H1 (cell line): ENCODE measurements at regions not wholly inside any gene's neighbourhood (a gene's known extent, or its start where the extent isn't known, plus 50 kb on each side); places are given as distances from the start of the nearest gene placed in this dataset.

ENCODE experiments used
- CTCF ChIA-PET: fragments of 300-600 bp; sonication (Branson Sonifier 250); formaldehyde crosslinking; loops from one replicate; lab custom pipeline; 2021; ENCODE audit not compliant: partially characterized antibody; lab: Charles Lee
- POLR2A ChIA-PET: fragments of 300-600 bp; sonication (Branson Sonifier 250); formaldehyde crosslinking; loops from one replicate; lab custom pipeline; 2021; ENCODE audit warnings: inconsistent platforms; ENCODE audit not compliant: partially characterized antibody; lab: Charles Lee
- DNase-seq, 2 experiments: peaks; one replicate each; pipeline versions ENCODE4 v3.0.0 to v3.0.0-alpha.2; 2010 to 2022; ENCODE audit warnings: low spot score in 2 of 2, low read depth in 1 of 2, mixed read lengths in 1 of 2
- FAIRE-seq: peaks from 2 replicates; lab custom pipeline; 2011; peaks lifted over from hg19 to GRCh38; lab: Jason Lieb, UNC
- H2AFZ ChIP-seq: 2 replicates; pipeline ENCODE4 v1.8.1; 2012; ENCODE audit warnings: low read length, inconsistent platforms
- H2AK5ac ChIP-seq: 2 replicates; pipeline ENCODE4 v1.6.1; 2013; ENCODE audit warnings: low read depth, low read length
- H2BK120ac ChIP-seq: replicated peaks from 2 replicates; pipeline ENCODE3; 2013; ENCODE audit warnings: low read depth, low read length, inconsistent platforms
- H2BK12ac ChIP-seq: 2 replicates; pipeline ENCODE4 v1.6.1; 2013; ENCODE audit warnings: low read depth, low read length
- H2BK15ac ChIP-seq: 2 replicates; pipeline ENCODE4 v1.6.1; 2013; ENCODE audit warnings: low read length
- H2BK20ac ChIP-seq: 2 replicates; pipeline ENCODE4 v1.6.1; 2013; ENCODE audit warnings: low read length
- H2BK5ac ChIP-seq: 2 replicates; pipeline ENCODE4 v1.6.1; 2013; ENCODE audit warnings: low read depth, low read length
- H3K14ac ChIP-seq: 2 replicates; pipeline ENCODE4 v1.6.1; 2013; ENCODE audit warnings: inconsistent platforms; ENCODE audit not compliant: insufficient read length
- H3K18ac ChIP-seq: 2 replicates; pipeline ENCODE4 v1.6.1; 2013; ENCODE audit warnings: low read length; ENCODE audit errors: extremely low read depth
- H3K23ac ChIP-seq: 2 replicates; pipeline ENCODE4 v1.6.1; 2013; ENCODE audit warnings: inconsistent platforms; ENCODE audit not compliant: insufficient read length
- H3K23me2 ChIP-seq: 2 replicates; pipeline ENCODE4 v1.6.1; 2013; ENCODE audit warnings: low read depth, low read length
- H3K27ac ChIP-seq: 2 replicates; pipeline ENCODE4 v1.6.1; 2011; ENCODE audit warnings: low read depth, low read length, inconsistent platforms
- H3K27me3 ChIP-seq, 4 experiments: replicated peaks in 1 of 4; 1 replicate in 1 of 4; 2 replicates in 3 of 4; pipeline versions ENCODE4 v1.6.1 to v1.8.1; 2011 to 2013; ENCODE audit warnings: low read length in 3 of 4, mild to moderate bottlenecking in 3 of 4, inconsistent platforms in 2 of 4, mixed read lengths in 2 of 4, moderate library complexity in 1 of 4; ENCODE audit not compliant: control insufficient read depth in 3 of 4, insufficient read depth in 3 of 4; ENCODE audit errors: extremely low read depth in 1 of 4
- H3K36me3 ChIP-seq, 4 experiments: 2 replicates each; pipeline versions ENCODE4 v1.6.1 to v1.8.1; 2011 to 2013; ENCODE audit warnings: mild to moderate bottlenecking in 4 of 4, low read length in 3 of 4, moderate library complexity in 2 of 4, control low read depth in 1 of 4, inconsistent platforms in 1 of 4; ENCODE audit not compliant: insufficient read depth in 4 of 4, control insufficient read depth in 2 of 4
- H3K4ac ChIP-seq: replicated peaks from 2 replicates; pipeline ENCODE3; 2013; ENCODE audit warnings: low read length, low read depth, mixed read lengths, inconsistent platforms; ENCODE audit not compliant: insufficient read length
- H3K4me1 ChIP-seq, 4 experiments: replicated peaks in 1 of 4; 1 replicate in 1 of 4; 2 replicates in 3 of 4; pipeline versions ENCODE4 v1.6.1 to v1.8.1; 2011 to 2013; ENCODE audit warnings: low read length in 3 of 4, inconsistent platforms in 2 of 4, mixed read lengths in 1 of 4; ENCODE audit not compliant: insufficient read depth in 4 of 4, control insufficient read depth in 3 of 4
- H3K4me2 ChIP-seq, 2 experiments: 2 replicates each; pipeline versions ENCODE4 v1.6.1 to v1.8.1; 2011 to 2013; ENCODE audit warnings: low read depth in 2 of 2, low read length in 2 of 2, control low read depth in 1 of 2, inconsistent platforms in 1 of 2, mild to moderate bottlenecking in 1 of 2; ENCODE audit not compliant: insufficient read depth in 1 of 2
- H3K4me3 ChIP-seq, 4 experiments: fragments of 200-600, 300-600 bp in 1 of 4; sonication (generic), shearing (Covaris generic), sonication (Bioruptor Twin) in 1 of 4; 2 replicates each; pipeline versions ENCODE4 v1.5.1 to v1.8.1; 2011 to 2016; ENCODE audit warnings: low read length in 4 of 4, low read depth in 3 of 4, control low read depth in 2 of 4, inconsistent platforms in 2 of 4, mild to moderate bottlenecking in 2 of 4, mixed read lengths in 1 of 4, moderate library complexity in 1 of 4; ENCODE audit not compliant: insufficient read depth in 2 of 4; ENCODE audit errors: extremely low read depth in 1 of 4
- H3K56ac ChIP-seq: replicated peaks from 2 replicates; pipeline ENCODE3; 2013; ENCODE audit warnings: low read depth, mild to moderate bottlenecking, mixed read lengths, low read length, inconsistent platforms; ENCODE audit not compliant: insufficient read length
- H3K79me1 ChIP-seq: 2 replicates; pipeline ENCODE4 v1.6.1; 2013; ENCODE audit warnings: low read depth, low read length, control low read depth
- H3K79me2 ChIP-seq, 2 experiments: 2 replicates each; pipeline versions ENCODE4 v1.6.1 to v1.8.1; 2012 to 2013; ENCODE audit warnings: low read length in 2 of 2, mild to moderate bottlenecking in 2 of 2, inconsistent platforms in 1 of 2; ENCODE audit not compliant: insufficient read depth in 2 of 2, control insufficient read depth in 1 of 2
- H3K9ac ChIP-seq, 4 experiments: replicated peaks in 1 of 4; 1 replicate in 1 of 4; 2 replicates in 3 of 4; pipeline versions ENCODE4 v1.6.1 to v1.8.1; 2011 to 2013; ENCODE audit warnings: low read depth in 3 of 4, low read length in 3 of 4, control low read depth in 2 of 4, mild to moderate bottlenecking in 2 of 4, moderate library complexity in 2 of 4, inconsistent platforms in 1 of 4; ENCODE audit errors: extremely low read depth in 1 of 4
- H3K9me3 ChIP-seq, 2 experiments: 2 replicates each; pipeline versions ENCODE4 v1.6.1 to v1.8.1; 2012 to 2013; ENCODE audit warnings: mild to moderate bottlenecking in 2 of 2, moderate library complexity in 2 of 2, control low read depth in 1 of 2, inconsistent platforms in 1 of 2, low read depth in 1 of 2, low read length in 1 of 2, mixed read lengths in 1 of 2; ENCODE audit not compliant: insufficient read depth in 2 of 2
- H4K20me1 ChIP-seq, 2 experiments: replicated peaks in 1 of 2; 2 replicates each; pipeline versions ENCODE3 to v1.8.1; 2011 to 2013; ENCODE audit warnings: inconsistent platforms in 2 of 2, low read length in 2 of 2, mild to moderate bottlenecking in 1 of 2; ENCODE audit not compliant: insufficient read depth in 2 of 2, control insufficient read depth in 1 of 2
- H4K5ac ChIP-seq: 2 replicates; pipeline ENCODE4 v1.6.1; 2013; ENCODE audit warnings: low read length, low read depth, mixed read lengths, inconsistent platforms; ENCODE audit not compliant: insufficient read length
- H4K8ac ChIP-seq: 2 replicates; pipeline ENCODE4 v1.8.0; 2013; ENCODE audit warnings: mild to moderate bottlenecking, moderate library complexity, low read length, inconsistent platforms; ENCODE audit not compliant: insufficient read depth; ENCODE audit errors: extremely low read depth
- H4K91ac ChIP-seq: replicated peaks from 2 replicates; pipeline ENCODE3; 2013; ENCODE audit warnings: low read length, mixed read lengths, inconsistent platforms; ENCODE audit not compliant: insufficient read length
- CHD7 ChIP-seq: fragments of 300-600 bp; sonication (generic); IDR thresholded peaks from 2 replicates; pipeline ENCODE4 v1.7.1; 2012; ENCODE audit warnings: low read length, moderate library complexity, mild to moderate bottlenecking, inconsistent platforms; ENCODE audit not compliant: insufficient replicate concordance
- WGBS, 2 experiments: shearing (Covaris generic) in 1 of 2; methylation state at CpG; one replicate each; pipeline versions ENCODE4 v1.1.6 to v1.1.7; 2013 to 2015; ENCODE audit warnings: low lambda C conversion rate in 2 of 2, mixed read lengths in 2 of 2, inconsistent platforms in 1 of 2, low coverage in 1 of 2, missing lambda C conversion rate in 1 of 2; ENCODE audit not compliant: insufficient replicate concordance in 2 of 2, insufficient coverage in 1 of 2, insufficient read length in 1 of 2; ENCODE audit errors: extremely low coverage in 1 of 2, missing lambda C conversion rate in 1 of 2; 5-methylcytosine and 5-hydroxymethylcytosine counted together

- Histone ChIP-seq H3K27me3 (no peaks in the 10 kb centered on the region), H4K8ac (no peak overlapping the region), H3K18ac (no peak overlapping the region), H2AFZ (no peak overlapping the region), H3K79me1 (no peaks in the 10 kb centered on the region), H3K14ac (no peak overlapping the region), H4K20me1 (no peaks in the 10 kb centered on the region), H3K56ac (no peak overlapping the region), H2BK12ac (no peak overlapping the region), H3K23ac (no peak overlapping the region), H3K4me2 (no peak overlapping the region), H2BK120ac (no peak overlapping the region), H4K91ac (no peak overlapping the region), H3K4me1 (no peaks in the 10 kb centered on the region), H3K27ac (no peak overlapping the region), H3K79me2 (no peaks in the 10 kb centered on the region), H3K9ac (no peak overlapping the region), H3K36me3 (no peaks in the 10 kb centered on the region), H2BK20ac (no peak overlapping the region), H3K23me2 (no peaks in the 10 kb centered on the region), H3K9me3 (no peaks in the 10 kb centered on the region), H4K5ac (no peak overlapping the region), H2AK5ac (no peak overlapping the region), H3K4ac (no peak overlapping the region), H2BK15ac (no peak overlapping the region), H3K4me3 (no peak overlapping the region), H2BK5ac (no peak overlapping the region)
- ChIA-PET POLR2A (no interaction called here), CTCF (interaction anchor here (1.6 kb wide), 1 partner anchor 21 kb away, joined by 5 read pairs; no protein-coding TSS in a partner anchor)
- DNase-seq = no peak
- no peak for FAIRE-seq
- WGBS, 2 experiments = 91% methylated on average over 5 of the region's 5 CpGs; no CpG with 5 or more reads in 1 of the 2 experiments
- TF ChIP-seq CHD7 = no peak
Measured at GRCh38 chr10:29372920-29373319, 84.0 kb downstream of the LYZL1 start.
